ENCODE measurements at regions not wholly inside any gene's neighbourhood (a gene's known extent, or its start where the extent isn't known, plus 50 kb on each side); places are given as distances from the start of the nearest gene placed in this dataset.

DNA sequence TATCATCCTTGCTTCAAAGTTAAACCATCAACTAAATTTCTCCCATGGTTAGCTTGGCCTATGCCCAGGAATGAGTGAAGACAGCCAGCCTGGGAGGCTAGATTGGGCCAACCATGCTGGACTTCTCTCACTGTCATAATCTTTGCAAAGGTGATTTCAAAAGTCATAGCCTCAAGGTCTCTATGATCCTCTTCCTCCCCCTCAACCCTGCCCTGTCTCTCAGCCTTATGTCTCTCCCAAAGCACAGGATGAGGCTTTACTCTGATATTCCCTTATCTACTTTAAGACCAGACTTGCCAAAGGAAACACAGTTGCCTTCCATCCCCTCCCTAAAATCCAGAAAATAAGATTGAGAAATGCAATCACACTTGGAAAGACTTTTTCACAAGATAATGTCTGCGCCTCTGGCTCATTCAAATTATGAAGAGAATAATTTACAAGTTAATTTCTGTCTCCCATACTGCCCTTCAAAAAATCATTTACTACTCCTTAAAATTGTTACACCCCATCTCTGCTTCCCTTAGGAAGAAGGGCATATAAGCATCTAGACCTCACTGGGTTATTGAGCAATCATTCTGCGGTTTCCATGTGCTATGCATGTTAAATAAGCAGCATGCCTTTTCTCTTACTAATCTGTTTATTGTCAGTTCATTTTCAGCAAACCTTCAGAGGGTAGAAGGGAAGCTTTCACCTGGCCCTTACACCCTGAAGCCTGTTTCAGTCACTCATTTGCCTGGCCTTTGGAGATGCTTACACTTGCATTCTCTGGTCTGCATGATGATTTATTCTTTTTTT lies 113.8 kb upstream of the ANKRD55 start:
- intact Hi-C loops (cut with DNase I; ENCODE audit: low total_unique reads): no loop called here
- Histone ChIP-seq H3K36me3 (ENCODE audit: low read depth, missing control alignments) (no peaks in the 10 kb centered on the region), H3K9me3 (no peaks in the 10 kb centered on the region), H3K4me1 (peaks cover 6% of the 10 kb centered on the region), H3K4me3 (no peak overlapping the region), H3K27me3 (no peaks in the 10 kb centered on the region), H3K27ac (no peak overlapping the region)
- DNase-seq: no peak
- 53 to 68% methylated on average over 2 of the region's 2 CpGs for WGBS, 2 donors
- TF ChIP-seq, protein P1, sequence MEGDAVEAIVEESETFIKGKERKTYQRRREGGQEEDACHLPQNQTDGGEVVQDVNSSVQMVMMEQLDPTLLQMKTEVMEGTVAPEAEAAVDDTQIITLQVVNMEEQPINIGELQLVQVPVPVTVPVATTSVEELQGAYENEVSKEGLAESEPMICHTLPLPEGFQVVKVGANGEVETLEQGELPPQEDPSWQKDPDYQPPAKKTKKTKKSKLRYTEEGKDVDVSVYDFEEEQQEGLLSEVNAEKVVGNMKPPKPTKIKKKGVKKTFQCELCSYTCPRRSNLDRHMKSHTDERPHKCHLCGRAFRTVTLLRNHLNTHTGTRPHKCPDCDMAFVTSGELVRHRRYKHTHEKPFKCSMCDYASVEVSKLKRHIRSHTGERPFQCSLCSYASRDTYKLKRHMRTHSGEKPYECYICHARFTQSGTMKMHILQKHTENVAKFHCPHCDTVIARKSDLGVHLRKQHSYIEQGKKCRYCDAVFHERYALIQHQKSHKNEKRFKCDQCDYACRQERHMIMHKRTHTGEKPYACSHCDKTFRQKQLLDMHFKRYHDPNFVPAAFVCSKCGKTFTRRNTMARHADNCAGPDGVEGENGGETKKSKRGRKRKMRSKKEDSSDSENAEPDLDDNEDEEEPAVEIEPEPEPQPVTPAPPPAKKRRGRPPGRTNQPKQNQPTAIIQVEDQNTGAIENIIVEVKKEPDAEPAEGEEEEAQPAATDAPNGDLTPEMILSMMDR (IDR thresholded peaks at IDR 0.05): no peak
- no peak for TF ChIP-seq POLR2A (IDR thresholded peaks at IDR 0.05)

DNA sequence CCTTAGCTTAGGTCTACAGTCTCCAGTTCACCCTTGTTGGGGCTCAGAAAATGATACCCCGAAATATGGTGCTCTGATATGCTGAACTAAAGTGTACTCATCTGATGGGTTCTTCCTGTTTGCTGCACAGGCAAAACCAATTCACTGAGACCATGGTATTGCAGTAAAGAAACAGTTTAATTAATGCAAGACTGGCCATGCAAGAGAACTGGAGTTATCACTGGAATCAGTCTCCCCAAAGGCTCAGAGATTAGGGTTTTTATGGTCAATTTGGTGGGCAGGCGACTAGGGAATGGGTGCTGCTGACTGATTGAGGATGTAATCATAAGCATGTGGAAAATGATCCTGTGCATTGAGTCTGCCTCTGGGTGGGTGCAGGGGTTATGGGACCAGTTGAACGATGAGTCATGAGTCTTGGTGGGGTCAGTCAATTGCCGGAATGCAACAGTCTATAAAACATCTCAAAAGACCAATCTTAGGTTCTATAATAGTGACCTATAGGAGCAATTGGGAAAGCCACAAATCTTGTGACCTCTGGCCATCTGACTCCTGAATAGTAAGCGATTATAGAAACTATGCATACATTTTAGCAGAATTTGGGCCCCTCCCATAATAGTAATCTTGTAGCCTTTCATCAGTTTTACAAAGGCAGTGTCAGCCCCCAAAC lies 113.0 kb upstream of the ANKRD55 start:
- H3K27ac ChIP-seq: no peak overlapping the region

DNA sequence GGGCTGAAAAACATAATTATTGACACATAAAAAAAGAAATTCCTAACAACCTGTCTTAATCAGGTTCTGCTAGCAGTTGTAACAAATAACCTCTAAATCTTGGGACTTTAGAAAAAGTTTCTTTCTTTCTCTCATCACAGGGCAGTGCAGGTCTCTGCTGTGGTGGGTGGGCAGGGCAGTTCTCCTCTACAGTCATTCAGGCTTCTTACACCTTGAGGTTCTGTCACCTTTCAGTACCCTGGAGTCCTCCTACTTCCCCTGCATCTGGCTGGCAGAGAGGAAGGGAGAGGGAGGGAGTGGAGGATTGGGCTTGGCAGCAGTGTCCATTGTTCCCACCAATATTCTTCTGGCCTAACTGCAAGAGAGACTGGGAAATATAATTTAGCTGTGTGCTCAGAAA lies 112.2 kb upstream of the ANKRD55 start:
- H3K27me3 ChIP-seq: no peaks in the 10 kb centered on the region
- TF ChIP-seq POLR2A (IDR thresholded peaks at IDR 0.05): no peak
- intact Hi-C loops (cut with DNase I; ENCODE audit: low total_unique reads): no loop called here
- no peaks in the 10 kb centered on the region for H3K9me3 ChIP-seq
- peaks cover 6% of the 10 kb centered on the region for H3K4me1 ChIP-seq
- H3K36me3 ChIP-seq (ENCODE audit: low read depth, missing control alignments): no peaks in the 10 kb centered on the region
- no peak for DNase-seq
- no peak overlapping the region for H3K27ac ChIP-seq
- H3K4me3 ChIP-seq: no peak overlapping the region

More for the DNA sequence above, 113.0 kb upstream of the ANKRD55 start:
- Histone ChIP-seq H3K36me3 (ENCODE audit: low read depth, missing control alignments) (no peaks in the 10 kb centered on the region), H3K4me3 (no peak overlapping the region), H3K27me3 (no peaks in the 10 kb centered on the region), H3K9me3 (no peaks in the 10 kb centered on the region), H3K4me1 (peaks cover 6% of the 10 kb centered on the region)
- DNase-seq: no peak
- no peak for TF ChIP-seq POLR2A (IDR thresholded peaks at IDR 0.05)
- TF ChIP-seq, protein P1 (IDR thresholded peaks at IDR 0.05): no peak
- 75 to 82% methylated on average over 5 of the region's 5 CpGs for WGBS, 2 donors
- intact Hi-C loops (cut with DNase I; ENCODE audit: low total_unique reads): no loop called here

DNA sequence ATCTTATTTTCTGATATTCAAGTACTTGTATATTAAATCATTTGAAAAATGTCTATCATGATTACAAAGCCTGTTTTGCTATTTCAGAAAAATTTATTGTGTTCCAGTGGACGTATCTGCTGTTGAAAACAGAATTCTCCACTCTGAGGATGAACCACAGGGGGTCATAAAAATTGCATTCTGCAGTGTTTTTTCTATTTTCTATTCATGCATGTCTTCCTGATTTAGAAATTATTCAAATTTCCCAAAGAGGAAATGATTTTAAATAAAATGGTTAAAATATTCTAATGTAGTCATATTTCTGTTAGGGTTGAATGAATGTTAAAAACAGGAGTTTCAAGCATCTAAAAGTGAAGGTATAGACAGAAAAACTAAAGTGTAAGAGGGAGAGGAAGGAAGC lies 111.5 kb upstream of the ANKRD55 start:
- no peak for TF ChIP-seq POLR2A (IDR thresholded peaks at IDR 0.05)
- TF ChIP-seq, protein P1 (IDR thresholded peaks at IDR 0.05): no peak
- Histone ChIP-seq H3K36me3 (ENCODE audit: low read depth, missing control alignments) (no peaks in the 10 kb centered on the region), H3K4me1 (peaks cover 6% of the 10 kb centered on the region), H3K27ac (no peak overlapping the region), H3K27me3 (no peaks in the 10 kb centered on the region), H3K9me3 (no peaks in the 10 kb centered on the region), H3K4me3 (no peak overlapping the region)
- DNase-seq: no peak
- 76 to 98% methylated on average over 1 of the region's 1 CpG for WGBS, 2 donors
- intact Hi-C loops (cut with DNase I; ENCODE audit: low total_unique reads): no loop called here

DNA sequence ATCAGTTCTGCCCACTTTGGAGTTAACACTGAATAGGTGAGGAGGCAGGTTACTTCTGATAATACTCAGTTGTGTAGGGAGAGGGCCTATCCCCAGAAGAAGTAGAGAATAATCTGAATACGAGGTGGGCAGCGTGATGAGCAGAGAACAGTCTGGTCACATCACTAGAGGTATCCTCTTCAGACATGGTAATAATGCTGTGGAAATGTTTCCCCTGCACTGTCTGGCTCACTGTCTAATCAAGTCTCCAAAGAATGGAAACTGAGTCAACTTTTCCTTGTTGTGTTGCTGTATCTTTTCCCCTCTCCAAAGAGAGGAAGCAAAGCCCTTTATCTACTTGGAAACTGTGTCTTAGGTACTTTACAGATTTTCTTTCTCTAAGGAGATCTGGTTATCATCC lies 110.9 kb upstream of the ANKRD55 start:
- DNase-seq: no peak
- H3K9me3 ChIP-seq: no peaks in the 10 kb centered on the region
- H3K4me3 ChIP-seq: no peak overlapping the region
- no peak overlapping the region for H3K27ac ChIP-seq
- H3K36me3 ChIP-seq (ENCODE audit: low read depth, missing control alignments): no peaks in the 10 kb centered on the region
- intact Hi-C loops (cut with DNase I; ENCODE audit: low total_unique reads): no loop called here
- H3K27me3 ChIP-seq: no peaks in the 10 kb centered on the region
- peaks cover 6% of the 10 kb centered on the region for H3K4me1 ChIP-seq
- 94 to 100% methylated on average over 2 of the region's 2 CpGs for WGBS, 2 donors
- no peak for TF ChIP-seq POLR2A (IDR thresholded peaks at IDR 0.05)
- TF ChIP-seq, protein P1 (IDR thresholded peaks at IDR 0.05): no peak

All from testis (tissue), 2 donors.